Mammary epithelial cell (primary cell): ENCODE measurements at regions not wholly inside any gene's neighbourhood (a gene's known extent, or its start where the extent isn't known, plus 50 kb on each side); places are given as distances from the start of the nearest gene placed in this dataset.

Source experiments
- CTCF ChIP-seq, 2 donors: IDR thresholded peaks in 1 of 2; conservative IDR thresholded peaks in 1 of 2; 2 replicates each; pipeline ENCODE4 v1.5.1; 2011 to 2012; ENCODE audit warnings: inconsistent platforms in 2 of 2, low read length in 2 of 2, mild to moderate bottlenecking in 2 of 2, control low read depth in 1 of 2, low read depth in 1 of 2; ENCODE audit not compliant: insufficient read depth in 1 of 2; ENCODE audit errors: extremely low read depth in 1 of 2
- EZH2 ChIP-seq: IDR thresholded peaks from 2 replicates; pipeline ENCODE4 v1.6.1; 2012; ENCODE audit warnings: low read length, inconsistent platforms, borderline replicate concordance

DNA sequence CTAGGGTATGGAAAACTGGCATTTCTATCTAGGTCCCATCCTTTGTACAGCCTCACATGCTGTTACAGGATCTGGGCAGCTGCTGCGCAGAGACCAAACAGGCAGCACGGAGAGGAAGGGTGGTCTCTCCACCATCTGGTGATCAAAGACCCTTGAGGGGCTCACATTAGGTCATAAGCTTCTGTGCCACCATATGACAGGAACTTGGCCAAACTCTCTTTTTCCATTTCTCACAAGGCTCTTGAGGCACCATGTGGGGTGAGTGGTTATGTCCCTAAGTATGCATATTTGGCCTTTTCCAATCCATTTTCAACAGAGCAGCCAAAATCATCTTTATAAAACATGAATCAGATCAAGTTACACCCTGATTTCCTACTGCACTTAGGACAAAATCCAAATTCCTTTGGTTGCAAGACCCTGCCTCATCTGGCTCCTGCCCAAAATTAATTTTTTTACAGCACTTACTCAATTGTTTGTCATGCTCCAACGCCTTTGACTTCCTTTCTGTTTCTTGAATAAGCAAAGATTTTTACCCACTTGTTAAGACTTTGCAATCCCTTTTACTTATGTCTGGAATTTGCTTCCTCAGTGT, 730.0 kb downstream of the MAT2B start:
- TF ChIP-seq CTCF (conservative IDR thresholded peaks at IDR 0.05 in 1 of 2, IDR thresholded peaks at IDR 0.05 in 1 of 2; ENCODE audit: extremely low read depth in 1 of 2, insufficient read depth in 1 of 2, low read depth in 1 of 2, low read length in 2 of 2) (no peak), EZH2 (no peak)
